ENCODE measurements at regions not wholly inside any gene's neighbourhood (a gene's known extent, or its start where the extent isn't known, plus 50 kb on each side); places are given as distances from the start of the nearest gene placed in this dataset.

- no peak for TF ChIP-seq FOXK2 (IDR thresholded peaks at IDR 0.05)
- no peak for TF ChIP-seq FOXM1 (IDR thresholded peaks at IDR 0.05; ENCODE audit: borderline replicate concordance)
- TF ChIP-seq BHLHE40 (IDR thresholded peaks at IDR 0.05; ENCODE audit: borderline replicate concordance): no peak
- no peak for TF ChIP-seq PKNOX1 (IDR thresholded peaks at IDR 0.05)
- no peak for TF ChIP-seq SP1 (IDR thresholded peaks at IDR 0.05)
- TF ChIP-seq TARDBP (IDR thresholded peaks at IDR 0.05): no peak
- no peak for TF ChIP-seq SUZ12 (IDR thresholded peaks at IDR 0.05)
- TF ChIP-seq FOXA1 (IDR thresholded peaks at IDR 0.05): no peak
- no peak for TF ChIP-seq ZNF384 (IDR thresholded peaks at IDR 0.05)
- no peak for TF ChIP-seq NFRKB (IDR thresholded peaks at IDR 0.05)
- no peak for TF ChIP-seq ELF4 (IDR thresholded peaks at IDR 0.05)
- no peak for TF ChIP-seq ARNT (IDR thresholded peaks at IDR 0.05)
- TF ChIP-seq CTBP1 (IDR thresholded peaks at IDR 0.05; ENCODE audit: borderline replicate concordance): no peak
- TF ChIP-seq LEF1 (IDR thresholded peaks at IDR 0.05; ENCODE audit: borderline replicate concordance): no peak
Observed at GRCh38 chr4:68765876-68766275, 49.9 kb upstream of the UGT2B10 start.

Data from HEK293T (cell line).